ENCODE measurements at regions not wholly inside any gene's neighbourhood (a gene's known extent, or its start where the extent isn't known, plus 50 kb on each side); places are given as distances from the start of the nearest gene placed in this dataset.

GRCh38 chr5:93122446-93122845 lies 458.6 kb downstream of the NR2F1-AS1 start:
- Histone ChIP-seq H3K9me3 (ENCODE audit: insufficient read depth, low read length) (no peaks in the 10 kb centered on the region), H2AFZ (ENCODE audit: low read depth, low read length) (no peak overlapping the region), H4K20me1 (ENCODE audit: insufficient read depth, low read length) (no peaks in the 10 kb centered on the region), H3K4me1 (ENCODE audit: low read length) (peaks cover 8% of the 10 kb centered on the region), H3K27me3 (ENCODE audit: low read depth, low read length) (no peaks in the 10 kb centered on the region), H3K36me3 (replicated peaks; ENCODE audit: low read depth, low read length) (no peaks in the 10 kb centered on the region), H3K27ac (ENCODE audit: low read length) (no peak overlapping the region), H3K4me3 (ENCODE audit: low read length) (no peak overlapping the region), H3K9ac (ENCODE audit: low read length) (no peak overlapping the region), H3K4me2 (ENCODE audit: low read length) (no peak overlapping the region), H3K79me2 (ENCODE audit: low read length) (no peaks in the 10 kb centered on the region)
- TF ChIP-seq CTCF (IDR thresholded peaks at IDR 0.05; ENCODE audit: low read depth, low read length): no peak
- TF ChIP-seq EZH2phosphoT487 (IDR thresholded peaks at IDR 0.05; ENCODE audit: low read depth): no peak

GRCh38 chr5:93120771-93121170 lies 460.2 kb downstream of the NR2F1-AS1 start:
- no peaks in the 10 kb centered on the region for H3K9me3 ChIP-seq (ENCODE audit: insufficient read depth, low read length)
- no peak overlapping the region for H3K27ac ChIP-seq (ENCODE audit: low read length)
- no peaks in the 10 kb centered on the region for H4K20me1 ChIP-seq (ENCODE audit: insufficient read depth, low read length)
- no peak for TF ChIP-seq EZH2phosphoT487 (IDR thresholded peaks at IDR 0.05; ENCODE audit: low read depth)
- TF ChIP-seq CTCF (IDR thresholded peaks at IDR 0.05; ENCODE audit: low read depth, low read length): no peak
- no peak overlapping the region for H3K4me3 ChIP-seq (ENCODE audit: low read length)
- peaks cover 8% of the 10 kb centered on the region for H3K4me1 ChIP-seq (ENCODE audit: low read length)
- no peaks in the 10 kb centered on the region for H3K27me3 ChIP-seq (ENCODE audit: low read depth, low read length)
- H3K36me3 ChIP-seq (replicated peaks; ENCODE audit: low read depth, low read length): no peaks in the 10 kb centered on the region
- no peaks in the 10 kb centered on the region for H3K79me2 ChIP-seq (ENCODE audit: low read length)
- no peak overlapping the region for H3K9ac ChIP-seq (ENCODE audit: low read length)
- H3K4me2 ChIP-seq (ENCODE audit: low read length): no peak overlapping the region
- no peak overlapping the region for H2AFZ ChIP-seq (ENCODE audit: low read depth, low read length)

GRCh38 chr5:93120051-93120450 lies 461.0 kb downstream of the NR2F1-AS1 start:
- Histone ChIP-seq H3K4me3 (ENCODE audit: low read length) (no peak overlapping the region), H2AFZ (ENCODE audit: low read depth, low read length) (no peak overlapping the region), H3K4me2 (ENCODE audit: low read length) (no peak overlapping the region), H3K9ac (ENCODE audit: low read length) (no peak overlapping the region), H4K20me1 (ENCODE audit: insufficient read depth, low read length) (no peaks in the 10 kb centered on the region), H3K27ac (ENCODE audit: low read length) (no peak overlapping the region), H3K4me1 (ENCODE audit: low read length) (peaks cover 8% of the 10 kb centered on the region), H3K36me3 (replicated peaks; ENCODE audit: low read depth, low read length) (no peaks in the 10 kb centered on the region), H3K27me3 (ENCODE audit: low read depth, low read length) (no peaks in the 10 kb centered on the region), H3K79me2 (ENCODE audit: low read length) (no peaks in the 10 kb centered on the region), H3K9me3 (ENCODE audit: insufficient read depth, low read length) (no peaks in the 10 kb centered on the region)
- TF ChIP-seq CTCF (IDR thresholded peaks at IDR 0.05; ENCODE audit: low read depth, low read length): no peak
- no peak for TF ChIP-seq EZH2phosphoT487 (IDR thresholded peaks at IDR 0.05; ENCODE audit: low read depth)

GRCh38 chr5:93117751-93118531 lies 463.1 kb downstream of the NR2F1-AS1 start:
- TF ChIP-seq EZH2phosphoT487 (IDR thresholded peaks at IDR 0.05; ENCODE audit: low read depth): no peak
- TF ChIP-seq CTCF (IDR thresholded peaks at IDR 0.05; ENCODE audit: low read depth, low read length): no peak
- Histone ChIP-seq H3K27ac (ENCODE audit: low read length) (no peak overlapping the region), H4K20me1 (ENCODE audit: insufficient read depth, low read length) (no peaks in the 10 kb centered on the region), H3K36me3 (replicated peaks; ENCODE audit: low read depth, low read length) (no peaks in the 10 kb centered on the region), H3K4me3 (ENCODE audit: low read length) (no peak overlapping the region), H3K9ac (ENCODE audit: low read length) (no peak overlapping the region), H3K4me1 (ENCODE audit: low read length) (peaks cover 8% of the 10 kb centered on the region), H3K9me3 (ENCODE audit: insufficient read depth, low read length) (no peaks in the 10 kb centered on the region), H2AFZ (ENCODE audit: low read depth, low read length) (no peak overlapping the region), H3K27me3 (ENCODE audit: low read depth, low read length) (no peaks in the 10 kb centered on the region), H3K4me2 (ENCODE audit: low read length) (no peak overlapping the region; the same call in 1 of the 2 replicates), H3K79me2 (ENCODE audit: low read length) (no peaks in the 10 kb centered on the region)

Measured in OCI-LY3 (cell line).